GM23338 (cell line): ENCODE measurements at regions not wholly inside any gene's neighbourhood (a gene's known extent, or its start where the extent isn't known, plus 50 kb on each side); places are given as distances from the start of the nearest gene placed in this dataset.

Source experiments
- CREB1 ChIP-seq: fragments of 250-450 bp; sonication (Bioruptor Pico); IDR thresholded peaks from 2 replicates; pipeline ENCODE4 v1.5.0; 2020; ENCODE audit warnings: low read depth, mild to moderate bottlenecking, moderate library complexity
- CTCF ChIP-seq, 2 experiments: fragments of 200-600 bp in 1 of 2; sonication (generic) in 1 of 2; conservative IDR thresholded peaks; 2 replicates each; pipeline versions ENCODE4 v1.5.1 to v1.6.1; 2016 to 2017; ENCODE audit warnings: antibody characterized with exemption in 2 of 2, low read depth in 2 of 2, mild to moderate bottlenecking in 2 of 2, moderate library complexity in 1 of 2
- EZH2 ChIP-seq: fragments of 200-600 bp; sonication (generic); IDR thresholded peaks from one replicate; pipeline ENCODE4 v1.8.0; 2017; ENCODE audit warnings: antibody characterized with exemption, mild to moderate bottlenecking, low read depth; ENCODE audit not compliant: unreplicated experiment
- EZH2phosphoT487 ChIP-seq: fragments of 200-600 bp; sonication (generic); IDR thresholded peaks from one replicate; pipeline ENCODE4 v1.8.1; 2018; ENCODE audit warnings: antibody characterized with exemption; ENCODE audit not compliant: unreplicated experiment
- JUNB ChIP-seq: IDR thresholded peaks from one replicate; pipeline ENCODE4 v1.6.1; 2016; ENCODE audit warnings: antibody characterized with exemption; ENCODE audit not compliant: unreplicated experiment
- POLR2AphosphoS5 ChIP-seq: IDR thresholded peaks from 2 replicates; pipeline ENCODE4 v1.6.1; 2016; ENCODE audit warnings: antibody characterized with exemption, low read depth

GRCh38 chr4:35824231-35824630 is 420.1 kb downstream of the ARAP2 start:
- no peak for TF ChIP-seq CTCF (conservative IDR thresholded peaks at IDR 0.05; ENCODE audit: low read depth in 2 of 2)
- TF ChIP-seq JUNB: no peak
- no peak for TF ChIP-seq EZH2phosphoT487
- no peak for TF ChIP-seq EZH2
- TF ChIP-seq POLR2AphosphoS5: no peak
- no peak for TF ChIP-seq CREB1 (CRISPR knock-in tag)
